ENCODE measurements at regions not wholly inside any gene's neighbourhood (a gene's known extent, or its start where the extent isn't known, plus 50 kb on each side); places are given as distances from the start of the nearest gene placed in this dataset.

DNA sequence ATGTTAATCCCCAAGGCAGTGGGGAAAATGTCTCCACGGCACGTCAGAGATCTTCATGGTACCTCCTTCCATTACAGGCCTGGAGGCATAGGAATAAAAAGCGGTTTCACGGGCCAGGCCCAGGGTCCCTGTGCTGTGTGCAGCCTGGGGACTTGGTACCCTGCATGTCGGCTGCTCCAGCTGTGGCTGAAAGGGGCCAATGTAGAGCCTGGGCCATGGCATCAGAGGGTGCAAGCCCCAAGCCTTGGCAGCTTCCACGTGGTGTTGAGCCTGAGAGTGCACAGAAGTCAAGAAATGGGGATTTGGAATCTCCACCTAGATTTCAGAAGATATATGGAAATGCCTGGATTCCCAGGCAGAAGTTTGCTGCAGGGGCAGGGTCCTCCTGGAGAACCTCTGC, 508.9 kb upstream of the COX7C start:
- Histone ChIP-seq H3K36me3 (no peaks in the 10 kb centered on the region), H3K27ac (no peak overlapping the region), H3K27me3 (no peaks in the 10 kb centered on the region), H3K4me3 (no peak overlapping the region), H3K4me1 (no peaks in the 10 kb centered on the region), H3K9me3 (no peaks in the 10 kb centered on the region)
- intact Hi-C loops (cut with DNase I; ENCODE audit: low total_unique reads) (no loop called here), in situ Hi-C loops (cut with MboI; ENCODE audit: low pct_ligation_motif_present in 1 of 4, low pct_unique_long_range_greater_than_20kb in 1 of 4, low sequenced_read_pairs in 3 of 4) (no loop called here)
- TF ChIP-seq POLR2AphosphoS5 (IDR thresholded peaks at IDR 0.05), result no peak
- no peak for TF ChIP-seq POLR2A (IDR thresholded peaks at IDR 0.05)
- TF ChIP-seq EP300 (IDR thresholded peaks at IDR 0.05; ENCODE audit: low read depth), result no peak
- TF ChIP-seq, protein P1, sequence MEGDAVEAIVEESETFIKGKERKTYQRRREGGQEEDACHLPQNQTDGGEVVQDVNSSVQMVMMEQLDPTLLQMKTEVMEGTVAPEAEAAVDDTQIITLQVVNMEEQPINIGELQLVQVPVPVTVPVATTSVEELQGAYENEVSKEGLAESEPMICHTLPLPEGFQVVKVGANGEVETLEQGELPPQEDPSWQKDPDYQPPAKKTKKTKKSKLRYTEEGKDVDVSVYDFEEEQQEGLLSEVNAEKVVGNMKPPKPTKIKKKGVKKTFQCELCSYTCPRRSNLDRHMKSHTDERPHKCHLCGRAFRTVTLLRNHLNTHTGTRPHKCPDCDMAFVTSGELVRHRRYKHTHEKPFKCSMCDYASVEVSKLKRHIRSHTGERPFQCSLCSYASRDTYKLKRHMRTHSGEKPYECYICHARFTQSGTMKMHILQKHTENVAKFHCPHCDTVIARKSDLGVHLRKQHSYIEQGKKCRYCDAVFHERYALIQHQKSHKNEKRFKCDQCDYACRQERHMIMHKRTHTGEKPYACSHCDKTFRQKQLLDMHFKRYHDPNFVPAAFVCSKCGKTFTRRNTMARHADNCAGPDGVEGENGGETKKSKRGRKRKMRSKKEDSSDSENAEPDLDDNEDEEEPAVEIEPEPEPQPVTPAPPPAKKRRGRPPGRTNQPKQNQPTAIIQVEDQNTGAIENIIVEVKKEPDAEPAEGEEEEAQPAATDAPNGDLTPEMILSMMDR (IDR thresholded peaks at IDR 0.05), result no peak
- 77 to 100% methylated on average over 2 to 6 of the region's 6 CpGs for WGBS, 2 donors (ENCODE audit: low coverage in 1 of 2)
- DNase-seq, result no peak

GRCh38 chr5:86112249-86112648, 505.5 kb upstream of the COX7C start:
- in situ Hi-C loops (cut with MboI; ENCODE audit: low pct_ligation_motif_present in 1 of 4, low pct_unique_long_range_greater_than_20kb in 1 of 4, low sequenced_read_pairs in 3 of 4), result no loop called here

GRCh38 chr5:86115164-86115563, 502.6 kb upstream of the COX7C start:
- Histone ChIP-seq H3K27me3 (no peaks in the 10 kb centered on the region), H3K36me3 (no peaks in the 10 kb centered on the region), H3K9me3 (no peaks in the 10 kb centered on the region), H3K4me3 (no peak overlapping the region), H3K27ac (no peak overlapping the region), H3K4me1 (no peaks in the 10 kb centered on the region)
- no peak for DNase-seq
- intact Hi-C loops (cut with DNase I; ENCODE audit: low total_unique reads) (no loop called here), in situ Hi-C loops (cut with MboI; ENCODE audit: low pct_ligation_motif_present in 1 of 4, low pct_unique_long_range_greater_than_20kb in 1 of 4, low sequenced_read_pairs in 3 of 4) (no loop called here)
- WGBS, 2 donors (ENCODE audit: low coverage in 1 of 2), result 81 to 89% methylated on average over 1 of the region's 1 CpG
- TF ChIP-seq POLR2AphosphoS5 (IDR thresholded peaks at IDR 0.05), result no peak
- TF ChIP-seq, protein P1 (IDR thresholded peaks at IDR 0.05), result no peak
- TF ChIP-seq EP300 (IDR thresholded peaks at IDR 0.05; ENCODE audit: low read depth), result no peak
- no peak for TF ChIP-seq POLR2A (IDR thresholded peaks at IDR 0.05)

More at GRCh38 chr5:86112249-86112648, 505.5 kb upstream of the COX7C start:
- TF ChIP-seq, protein P1 (IDR thresholded peaks at IDR 0.05), result no peak
- TF ChIP-seq POLR2A (IDR thresholded peaks at IDR 0.05) (no peak), EP300 (IDR thresholded peaks at IDR 0.05; ENCODE audit: low read depth) (no peak), POLR2AphosphoS5 (IDR thresholded peaks at IDR 0.05) (no peak)
- no peak for DNase-seq
- intact Hi-C loops (cut with DNase I; ENCODE audit: low total_unique reads), result no loop called here
- no peaks in the 10 kb centered on the region for H3K36me3 ChIP-seq
- H3K27ac ChIP-seq, result no peak overlapping the region
- no peaks in the 10 kb centered on the region for H3K4me1 ChIP-seq
- no peaks in the 10 kb centered on the region for H3K27me3 ChIP-seq
- no peaks in the 10 kb centered on the region for H3K9me3 ChIP-seq
- H3K4me3 ChIP-seq, result no peak overlapping the region

- WGBS, 2 donors (ENCODE audit: low coverage in 1 of 2), result 27 to 43% methylated on average over 1 of the region's 1 CpG
- intact Hi-C loops (cut with DNase I; ENCODE audit: low total_unique reads), result no loop called here
- TF ChIP-seq POLR2A (IDR thresholded peaks at IDR 0.05) (no peak), EP300 (IDR thresholded peaks at IDR 0.05; ENCODE audit: low read depth) (no peak), POLR2AphosphoS5 (IDR thresholded peaks at IDR 0.05) (no peak)
- TF ChIP-seq, protein P1 (IDR thresholded peaks at IDR 0.05), result no peak
Observed at GRCh38 chr5:86118542-86118941, 499.2 kb upstream of the COX7C start.

More at GRCh38 chr5:86118542-86118941, 499.2 kb upstream of the COX7C start:
- Histone ChIP-seq H3K27ac (no peak overlapping the region), H3K27me3 (no peaks in the 10 kb centered on the region), H3K36me3 (no peaks in the 10 kb centered on the region), H3K4me3 (no peak overlapping the region), H3K4me1 (no peaks in the 10 kb centered on the region), H3K9me3 (no peaks in the 10 kb centered on the region)
- no peak for DNase-seq
- in situ Hi-C loops (cut with MboI; ENCODE audit: low pct_ligation_motif_present in 1 of 4, low pct_unique_long_range_greater_than_20kb in 1 of 4, low sequenced_read_pairs in 3 of 4), result no loop called here

Measured in transverse colon (tissue), 4 donors.